ENCODE measurements at regions not wholly inside any gene's neighbourhood (a gene's known extent, or its start where the extent isn't known, plus 50 kb on each side); places are given as distances from the start of the nearest gene placed in this dataset.

GRCh38 chr1:185529673-185530072 lies 204.5 kb upstream of the HMCN1 start:
- TF ChIP-seq CTCF (IDR thresholded peaks at IDR 0.05; ENCODE audit: borderline replicate concordance, extremely low read depth, low read length, poor library complexity, severe bottlenecking) = no peak
- TF ChIP-seq EZH2 (IDR thresholded peaks at IDR 0.05; ENCODE audit: borderline replicate concordance, low read depth, low read length, severe bottlenecking) = no peak
